Loucy (cell line): ENCODE measurements at regions not wholly inside any gene's neighbourhood (a gene's known extent, or its start where the extent isn't known, plus 50 kb on each side); places are given as distances from the start of the nearest gene placed in this dataset.

Experiments used
- H2AFZ ChIP-seq: fragments of 200-600 bp; sonication (generic); 2 replicates; pipeline ENCODE4 v1.6.0; 2016; ENCODE audit warnings: antibody characterized with exemption, mild to moderate bottlenecking, low read length, moderate library complexity
- H3F3A ChIP-seq: fragments of 200-600 bp; 2 replicates; pipeline ENCODE4 v1.6.0; 2016; ENCODE audit warnings: antibody characterized with exemption, low read depth, mild to moderate bottlenecking
- H3K27me3 ChIP-seq: fragments of 200-600 bp; sonication (generic); 2 replicates; pipeline ENCODE4 v1.6.1; 2014; ENCODE audit warnings: low read length, mild to moderate bottlenecking; ENCODE audit not compliant: insufficient read depth, poor library complexity, severe bottlenecking
- H3K36me3 ChIP-seq: fragments of 200-600 bp; sonication (generic); 2 replicates; pipeline ENCODE4 v1.6.1; 2016; ENCODE audit warnings: low read length; ENCODE audit not compliant: insufficient read depth
- H3K4me1 ChIP-seq: fragments of 200-600 bp; sonication (generic); 2 replicates; pipeline ENCODE4 v1.5.1; 2014; ENCODE audit warnings: low read length, mild to moderate bottlenecking; ENCODE audit not compliant: insufficient read depth, poor library complexity, severe bottlenecking
- H3K4me2 ChIP-seq: fragments of 200-600 bp; sonication (generic); 2 replicates; pipeline ENCODE4 v1.6.0; 2014; ENCODE audit warnings: antibody characterized with exemption, low read length, low read depth, mild to moderate bottlenecking; ENCODE audit not compliant: poor library complexity, severe bottlenecking
- H3K4me3 ChIP-seq: fragments of 200-600 bp; sonication (generic); 2 replicates; pipeline ENCODE4 v1.5.1; 2014; ENCODE audit warnings: low read length, mild to moderate bottlenecking, mixed read lengths; ENCODE audit not compliant: poor library complexity, severe bottlenecking
- H3K79me2 ChIP-seq: fragments of 200-600 bp; sonication (generic); 2 replicates; pipeline ENCODE4 v1.6.1; 2014; ENCODE audit warnings: low read length; ENCODE audit not compliant: insufficient read depth
- H3K9ac ChIP-seq: fragments of 200-600 bp; sonication (generic); 2 replicates; pipeline ENCODE4 v1.6.0; 2014; ENCODE audit warnings: mild to moderate bottlenecking, low read depth, low read length, moderate library complexity; ENCODE audit not compliant: poor library complexity, severe bottlenecking
- H3K9me2 ChIP-seq: fragments of 200-600 bp; sonication (generic); replicated peaks from 2 replicates; pipeline ENCODE4 v1.6.1; 2016; ENCODE audit warnings: low read depth, low read length, mixed read lengths
- H3K9me3 ChIP-seq: fragments of 200-600 bp; sonication (generic); 2 replicates; pipeline ENCODE4 v1.6.1; 2014; ENCODE audit warnings: mild to moderate bottlenecking, antibody characterized with exemption, low read length, low read depth; ENCODE audit not compliant: insufficient read depth
- H4K20me1 ChIP-seq: fragments of 200-600 bp; sonication (generic); 2 replicates; pipeline ENCODE4 v1.6.0; 2014; ENCODE audit warnings: antibody characterized with exemption, low read length, mild to moderate bottlenecking; ENCODE audit not compliant: insufficient read depth, poor library complexity, severe bottlenecking
- CTCF ChIP-seq: fragments of 200-600 bp; sonication (generic); conservative IDR thresholded peaks from 2 replicates; pipeline ENCODE4 v1.5.1; 2014; ENCODE audit warnings: mild to moderate bottlenecking, antibody characterized with exemption, low read length
- EZH2phosphoT487 ChIP-seq: fragments of 200-600 bp; IDR thresholded peaks from 2 replicates; pipeline ENCODE4 v1.6.1; 2018; ENCODE audit warnings: antibody characterized with exemption, mild to moderate bottlenecking, moderate library complexity, borderline replicate concordance

- H3K27me3 ChIP-seq, result no peaks in the 10 kb centered on the region
- H3K9me3 ChIP-seq, result no peaks in the 10 kb centered on the region
- no peaks in the 10 kb centered on the region for H4K20me1 ChIP-seq
- no peak overlapping the region for H3K9ac ChIP-seq
- no peaks in the 10 kb centered on the region for H3K36me3 ChIP-seq
- no peaks in the 10 kb centered on the region for H3K9me2 ChIP-seq
- no peaks in the 10 kb centered on the region for H3K4me1 ChIP-seq
- H3F3A ChIP-seq, result no peaks in the 10 kb centered on the region
- H3K4me3 ChIP-seq, result no peak overlapping the region
- H3K79me2 ChIP-seq, result no peaks in the 10 kb centered on the region
- H2AFZ ChIP-seq, result no peak overlapping the region
- H3K4me2 ChIP-seq, result no peak overlapping the region
- TF ChIP-seq EZH2phosphoT487 (no peak), CTCF (no peak)
Measured at GRCh38 chr5:111572561-111572960, 60.2 kb upstream of the STARD4 start.

- TF ChIP-seq CTCF (no peak), EZH2phosphoT487 (no peak)
- Histone ChIP-seq H4K20me1 (no peaks in the 10 kb centered on the region), H3K9ac (no peak overlapping the region), H3K27me3 (no peaks in the 10 kb centered on the region), H3K79me2 (no peaks in the 10 kb centered on the region), H3K36me3 (no peaks in the 10 kb centered on the region), H3K9me2 (no peaks in the 10 kb centered on the region), H3K4me1 (no peaks in the 10 kb centered on the region), H3K4me3 (no peak overlapping the region), H3K9me3 (no peaks in the 10 kb centered on the region), H3K4me2 (no peak overlapping the region), H3F3A (no peaks in the 10 kb centered on the region), H2AFZ (no peak overlapping the region)
Measured at GRCh38 chr5:111563031-111563822, 50.9 kb upstream of the STARD4 start.

GRCh38 chr5:111562561-111562960 lies 50.2 kb upstream of the STARD4 start:
- H2AFZ ChIP-seq, result no peak overlapping the region
- no peaks in the 10 kb centered on the region for H3K36me3 ChIP-seq
- no peaks in the 10 kb centered on the region for H4K20me1 ChIP-seq
- H3K9me2 ChIP-seq, result no peaks in the 10 kb centered on the region
- no peaks in the 10 kb centered on the region for H3K9me3 ChIP-seq
- no peaks in the 10 kb centered on the region for H3K4me1 ChIP-seq
- H3F3A ChIP-seq, result no peaks in the 10 kb centered on the region
- H3K4me3 ChIP-seq, result no peak overlapping the region
- no peak overlapping the region for H3K9ac ChIP-seq
- no peak for TF ChIP-seq CTCF
- TF ChIP-seq EZH2phosphoT487, result no peak
- no peaks in the 10 kb centered on the region for H3K27me3 ChIP-seq
- no peak overlapping the region for H3K4me2 ChIP-seq
- H3K79me2 ChIP-seq, result no peaks in the 10 kb centered on the region
